ENCODE measurements at regions not wholly inside any gene's neighbourhood (a gene's known extent, or its start where the extent isn't known, plus 50 kb on each side); places are given as distances from the start of the nearest gene placed in this dataset.

DNA sequence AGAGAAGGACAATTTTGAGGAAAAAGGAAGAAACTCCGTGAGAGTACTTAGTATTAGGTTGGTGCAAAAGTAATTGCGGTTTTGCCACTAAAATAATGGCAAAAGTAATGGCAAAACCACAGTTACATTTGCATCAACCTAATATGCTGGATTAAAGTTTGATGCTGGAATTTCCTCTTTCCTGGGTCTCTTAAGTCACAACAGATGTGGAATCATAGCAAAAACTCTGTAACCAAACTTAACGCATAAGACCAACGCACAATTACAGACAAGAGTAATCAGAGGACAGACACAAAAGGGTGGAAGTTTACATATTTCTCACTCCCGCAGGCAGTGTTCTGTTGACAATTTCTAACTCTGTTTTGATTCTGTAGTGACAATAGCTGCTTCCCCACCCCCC is 182.4 kb downstream of the BACH1 start:
- WGBS, 2 experiments (ENCODE audit: insufficient coverage in 1 of 2, insufficient read length in 1 of 2) = 88 to 93% methylated on average over 3 to 5 of the region's 5 CpGs
- Histone ChIP-seq H3K4me3 (ENCODE audit: low read length) (no peak overlapping the region), H3K27ac (ENCODE audit: low read depth, low read length) (no peak overlapping the region), H3K27me3 (ENCODE audit: control insufficient read depth, insufficient read depth, low read length, poor library complexity, severe bottlenecking) (no peaks in the 10 kb centered on the region), H3K9me3 (ENCODE audit: control insufficient read depth, low read length) (no peaks in the 10 kb centered on the region), H3K4me1 (ENCODE audit: control insufficient read depth, insufficient read depth, low read length) (peaks cover 7% of the 10 kb centered on the region), H3K9ac (ENCODE audit: extremely low read depth, low read length, poor library complexity, severe bottlenecking) (no peak overlapping the region), H3K36me3 (ENCODE audit: control insufficient read depth, insufficient read depth, low read length) (no peaks in the 10 kb centered on the region)
- peaks cover 9% of the 10 kb centered on the region for H3K9me3 Mint-ChIP-seq
- no peak overlapping the region for H3K27ac Mint-ChIP-seq
- no peak overlapping the region for H3K4me3 Mint-ChIP-seq
- H3K27me3 Mint-ChIP-seq (ENCODE audit: insufficient read depth) = no peaks in the 10 kb centered on the region
- peaks cover 11% of the 10 kb centered on the region for H3K36me3 Mint-ChIP-seq (ENCODE audit: low read depth)
- peaks cover 15% of the 10 kb centered on the region for H3K4me1 Mint-ChIP-seq
- no peak for DNase-seq
- TF ChIP-seq, protein P1, sequence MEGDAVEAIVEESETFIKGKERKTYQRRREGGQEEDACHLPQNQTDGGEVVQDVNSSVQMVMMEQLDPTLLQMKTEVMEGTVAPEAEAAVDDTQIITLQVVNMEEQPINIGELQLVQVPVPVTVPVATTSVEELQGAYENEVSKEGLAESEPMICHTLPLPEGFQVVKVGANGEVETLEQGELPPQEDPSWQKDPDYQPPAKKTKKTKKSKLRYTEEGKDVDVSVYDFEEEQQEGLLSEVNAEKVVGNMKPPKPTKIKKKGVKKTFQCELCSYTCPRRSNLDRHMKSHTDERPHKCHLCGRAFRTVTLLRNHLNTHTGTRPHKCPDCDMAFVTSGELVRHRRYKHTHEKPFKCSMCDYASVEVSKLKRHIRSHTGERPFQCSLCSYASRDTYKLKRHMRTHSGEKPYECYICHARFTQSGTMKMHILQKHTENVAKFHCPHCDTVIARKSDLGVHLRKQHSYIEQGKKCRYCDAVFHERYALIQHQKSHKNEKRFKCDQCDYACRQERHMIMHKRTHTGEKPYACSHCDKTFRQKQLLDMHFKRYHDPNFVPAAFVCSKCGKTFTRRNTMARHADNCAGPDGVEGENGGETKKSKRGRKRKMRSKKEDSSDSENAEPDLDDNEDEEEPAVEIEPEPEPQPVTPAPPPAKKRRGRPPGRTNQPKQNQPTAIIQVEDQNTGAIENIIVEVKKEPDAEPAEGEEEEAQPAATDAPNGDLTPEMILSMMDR (conservative IDR thresholded peaks at IDR 0.05) = no peak

DNA sequence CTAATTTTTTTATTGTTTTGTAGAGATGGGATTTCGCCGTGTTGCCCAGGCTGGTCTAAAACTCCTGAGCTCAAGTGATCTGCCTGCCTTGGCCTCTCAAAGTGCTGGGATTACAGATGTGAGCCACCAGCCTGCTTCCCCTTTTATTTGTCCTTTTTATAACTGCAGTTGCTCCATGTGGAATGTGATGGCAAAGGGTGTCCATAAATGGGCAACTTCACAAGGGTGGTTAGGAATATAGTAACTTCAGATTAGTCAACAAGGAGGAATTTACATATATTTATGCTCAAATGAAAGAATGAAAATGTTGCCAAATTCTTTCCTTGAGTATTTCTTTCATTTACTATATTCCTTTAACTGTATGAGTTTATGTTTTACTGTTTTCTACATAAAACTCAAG is 182.9 kb downstream of the BACH1 start:
- TF ChIP-seq, protein P1 (conservative IDR thresholded peaks at IDR 0.05) = no peak
- no peak overlapping the region for H3K27ac Mint-ChIP-seq
- H3K4me3 Mint-ChIP-seq = no peak overlapping the region
- H3K4me1 Mint-ChIP-seq = peaks cover 13% of the 10 kb centered on the region
- H3K27me3 Mint-ChIP-seq (ENCODE audit: insufficient read depth) = no peaks in the 10 kb centered on the region
- DNase-seq = no peak
- Histone ChIP-seq H3K27ac (ENCODE audit: low read depth, low read length) (no peak overlapping the region), H3K9me3 (ENCODE audit: control insufficient read depth, low read length) (no peaks in the 10 kb centered on the region), H3K9ac (ENCODE audit: extremely low read depth, low read length, poor library complexity, severe bottlenecking) (no peak overlapping the region), H3K4me1 (ENCODE audit: control insufficient read depth, insufficient read depth, low read length) (peaks cover 7% of the 10 kb centered on the region), H3K4me3 (ENCODE audit: low read length) (no peak overlapping the region), H3K36me3 (ENCODE audit: control insufficient read depth, insufficient read depth, low read length) (no peaks in the 10 kb centered on the region), H3K27me3 (ENCODE audit: control insufficient read depth, insufficient read depth, low read length, poor library complexity, severe bottlenecking) (no peaks in the 10 kb centered on the region)
- H3K36me3 Mint-ChIP-seq (ENCODE audit: low read depth) = peaks cover 11% of the 10 kb centered on the region
- H3K9me3 Mint-ChIP-seq = peaks cover 9% of the 10 kb centered on the region
- WGBS, 2 experiments (ENCODE audit: insufficient coverage in 1 of 2, insufficient read length in 1 of 2) = 98% methylated on average over 2 of the region's 2 CpGs; no CpG with 5 or more reads in 1 of the 2 experiments

DNA sequence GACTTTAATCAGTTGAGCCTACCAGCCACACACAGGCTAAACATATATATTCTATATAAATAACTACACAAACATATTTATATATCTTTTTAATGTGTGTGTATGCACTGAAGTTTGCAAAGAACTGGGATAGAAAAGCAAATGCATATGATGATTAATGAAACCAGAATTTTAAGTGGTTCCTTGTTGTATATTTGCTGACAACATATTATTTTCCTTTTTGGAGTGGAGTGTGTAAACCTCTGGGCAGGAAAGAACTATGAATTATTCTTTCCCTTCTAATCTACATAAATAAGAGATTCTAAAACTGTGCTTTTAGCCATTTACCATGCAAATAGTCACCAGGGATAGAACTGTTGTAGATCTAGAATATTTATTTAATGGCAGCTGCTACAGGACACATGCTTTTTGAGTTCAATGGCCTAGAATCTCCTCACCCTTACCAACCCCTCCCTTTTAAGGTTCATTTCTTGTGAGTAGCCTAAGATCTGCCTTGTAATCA is 187.6 kb downstream of the BACH1 start:
- Histone ChIP-seq H3K9me3 (ENCODE audit: control insufficient read depth, low read length) (no peaks in the 10 kb centered on the region), H3K36me3 (ENCODE audit: control insufficient read depth, insufficient read depth, low read length) (no peaks in the 10 kb centered on the region), H3K27me3 (ENCODE audit: control insufficient read depth, insufficient read depth, low read length, poor library complexity, severe bottlenecking) (no peaks in the 10 kb centered on the region), H3K9ac (ENCODE audit: extremely low read depth, low read length, poor library complexity, severe bottlenecking) (no peak overlapping the region), H3K4me1 (ENCODE audit: control insufficient read depth, insufficient read depth, low read length) (no peaks in the 10 kb centered on the region), H3K27ac (ENCODE audit: low read depth, low read length) (peak overlapping the region; percentile 71), H3K4me3 (ENCODE audit: low read length) (no peak overlapping the region)
- TF ChIP-seq, protein P1 (conservative IDR thresholded peaks at IDR 0.05) = no peak
- peaks cover 11% of the 10 kb centered on the region for H3K4me1 Mint-ChIP-seq
- peaks cover 11% of the 10 kb centered on the region for H3K36me3 Mint-ChIP-seq (ENCODE audit: low read depth)
- H3K27me3 Mint-ChIP-seq (ENCODE audit: insufficient read depth) = no peaks in the 10 kb centered on the region
- peaks cover 9% of the 10 kb centered on the region for H3K9me3 Mint-ChIP-seq
- DNase-seq = no peak
- no peak overlapping the region for H3K27ac Mint-ChIP-seq
- H3K4me3 Mint-ChIP-seq = no peak overlapping the region
